ENCODE measurements at regions not wholly inside any gene's neighbourhood (a gene's known extent, or its start where the extent isn't known, plus 50 kb on each side); places are given as distances from the start of the nearest gene placed in this dataset.
"Not testable (repeated sequence)": the region's sequence is repeated elsewhere in the genome, so short reads cannot be mapped to it uniquely, and the experiment has no call there.

- no peak overlapping the region for H3K27ac ChIP-seq (ENCODE audit: insufficient read depth, low read depth, low read length)
- no peaks in the 10 kb centered on the region for H3K36me3 ChIP-seq (ENCODE audit: control insufficient read depth in 2 of 2, extremely low read depth in 1 of 2, insufficient read depth in 2 of 2, low read length in 2 of 2)
- intact Hi-C loops (cut with micrococcal nuclease): no loop called here
- H3K9ac ChIP-seq (replicated peaks; ENCODE audit: extremely low read depth, insufficient read depth, low read length): no peak overlapping the region
- H3K9me1 ChIP-seq (replicated peaks; ENCODE audit: control insufficient read depth, extremely low read depth, insufficient read depth, low read length): no peaks in the 10 kb centered on the region
- no peak overlapping the region for H3K4me3 ChIP-seq (replicated peaks in 1 of 3; ENCODE audit: insufficient read depth in 1 of 3, low read depth in 1 of 3, low read length in 3 of 3)
- dilution Hi-C loops (cut with MboI; ENCODE audit: extremely low pct_ligation_motif_present, low sequenced_read_pairs): no loop called here
- no peaks in the 10 kb centered on the region for H3K79me2 ChIP-seq (ENCODE audit: control insufficient read depth, insufficient read depth, low read length)
- H4K20me1 ChIP-seq (replicated peaks; ENCODE audit: control insufficient read depth, extremely low read depth, insufficient read depth, low read length): no peaks in the 10 kb centered on the region
- no peaks in the 10 kb centered on the region for H3K9me3 ChIP-seq (replicated peaks; ENCODE audit: control insufficient read depth, insufficient read depth, low read length)
- no peak for DNase-seq (ENCODE audit: low read depth, low spot score)
- H3K4me1 ChIP-seq (ENCODE audit: control insufficient read depth, extremely low read depth, insufficient read depth, low read length): no peaks in the 10 kb centered on the region
- H2AFZ ChIP-seq (ENCODE audit: low read depth, low read length): no peak overlapping the region
- no TSS peak for BruUV-seq (replicated peaks)
- FAIRE-seq: no peak
- H3K27me3 ChIP-seq (ENCODE audit: control insufficient read depth in 2 of 2, insufficient read depth in 2 of 2, low read length in 2 of 2): peaks cover 0 to 2% of the 10 kb centered on the region in 2 experiments
- ChIA-PET POLR2A (no interaction called here), CTCF (no interaction called here)
- no peak for TF ChIP-seq GATA2 (IDR thresholded peaks at IDR 0.05; ENCODE audit: insufficient read depth, insufficient read length, low read depth, low read length)
- no peak for TF ChIP-seq MAX (IDR thresholded peaks at IDR 0.05; ENCODE audit: insufficient read depth, insufficient read length)
- no peak for TF ChIP-seq MYC (IDR thresholded peaks at IDR 0.05; ENCODE audit: low read depth, low read length)
- no peak for TF ChIP-seq POLR2A (IDR thresholded peaks at IDR 0.05; ENCODE audit: low read depth, low read length)
- no peak for TF ChIP-seq EZH2 (IDR thresholded peaks at IDR 0.05; ENCODE audit: borderline replicate concordance, low read depth, low read length, severe bottlenecking)
- no peak for TF ChIP-seq FOS (IDR thresholded peaks at IDR 0.05; ENCODE audit: borderline replicate concordance, insufficient read depth, low read length)
- no peak for TF ChIP-seq JUN (IDR thresholded peaks at IDR 0.05; ENCODE audit: borderline replicate concordance, insufficient read depth, insufficient read length, low read depth)
- TF ChIP-seq POLR2AphosphoS5 (IDR thresholded peaks at IDR 0.05; ENCODE audit: insufficient read depth, low read depth, low read length): no peak
- no peak for TF ChIP-seq CTCF (IDR thresholded peaks at IDR 0.05; ENCODE audit: extremely low read depth in 1 of 2, insufficient read depth in 1 of 2, low read depth in 1 of 2, low read length in 2 of 2)
- H3K4me2 ChIP-seq (ENCODE audit: insufficient read depth, low read length): no peak overlapping the region
Observed at GRCh38 chr17:31794111-31794510, 64.9 kb downstream of the COPRS start.

GRCh38 chr17:31793634-31794033 lies 65.4 kb downstream of the COPRS start:
- BruUV-seq (replicated peaks); H2AFZ ChIP-seq (ENCODE audit: low read depth, low read length); intact Hi-C loops (cut with micrococcal nuclease); H3K9me3 ChIP-seq (replicated peaks; ENCODE audit: control insufficient read depth, insufficient read depth, low read length); H3K4me3 ChIP-seq (replicated peaks in 1 of 3; ENCODE audit: insufficient read depth in 1 of 3, low read depth in 1 of 3, low read length in 3 of 3); H3K9me1 ChIP-seq (replicated peaks; ENCODE audit: control insufficient read depth, extremely low read depth, insufficient read depth, low read length); H4K20me1 ChIP-seq (replicated peaks; ENCODE audit: control insufficient read depth, extremely low read depth, insufficient read depth, low read length); H3K4me2 ChIP-seq (ENCODE audit: insufficient read depth, low read length); H3K27ac ChIP-seq (ENCODE audit: insufficient read depth, low read depth, low read length); POLR2A ChIA-PET; H3K79me2 ChIP-seq (ENCODE audit: control insufficient read depth, insufficient read depth, low read length); CTCF ChIA-PET; H3K36me3 ChIP-seq (ENCODE audit: control insufficient read depth in 2 of 2, extremely low read depth in 1 of 2, insufficient read depth in 2 of 2, low read length in 2 of 2); DNase-seq (ENCODE audit: low read depth, low spot score); H3K27me3 ChIP-seq (ENCODE audit: control insufficient read depth in 2 of 2, insufficient read depth in 2 of 2, low read length in 2 of 2); FAIRE-seq; dilution Hi-C loops (cut with MboI; ENCODE audit: extremely low pct_ligation_motif_present, low sequenced_read_pairs); H3K4me1 ChIP-seq (ENCODE audit: control insufficient read depth, extremely low read depth, insufficient read depth, low read length); H3K9ac ChIP-seq (replicated peaks; ENCODE audit: extremely low read depth, insufficient read depth, low read length): not testable (repeated sequence)
